T-cell (primary cell): ENCODE measurements at regions not wholly inside any gene's neighbourhood (a gene's known extent, or its start where the extent isn't known, plus 50 kb on each side); places are given as distances from the start of the nearest gene placed in this dataset.

ENCODE experiments used
- ATAC-seq, 4 experiments: fragments of 200-7000 bp in 3 of 4; fragments of 150-1000 bp in 1 of 4; cut with Tn5 transposase; replicated peaks in 1 of 4; 1 replicate in 3 of 4; 2 replicates in 1 of 4; pipeline ENCODE4 v1.10.0; 2021; ENCODE audit warnings: moderate library complexity in 3 of 4, mild to moderate bottlenecking in 2 of 4, moderate number of reproducible peaks in 1 of 4
- CTCF ChIA-PET, 2 donors: fragments of 300-600 bp; sonication (Branson Sonifier 250); formaldehyde crosslinking; loops; one replicate each; lab custom pipeline; 2022; ENCODE audit warnings: antibody characterized with exemption in 2 of 2; lab: Charles Lee
- POLR2A ChIA-PET, 2 donors: fragments of 300-600 bp; sonication (Branson Sonifier 250); formaldehyde crosslinking; loops; one replicate each; lab custom pipeline; 2022; ENCODE audit warnings: antibody characterized with exemption in 2 of 2; lab: Charles Lee
- DNase-seq, 35 experiments: peaks; one replicate each; pipeline versions ENCODE4 v3.0.0 to v3.0.0-alpha.2; 2013 to 2023
- H3K27ac ChIP-seq: one replicate; pipeline ENCODE4 v1.5.1; 2013; ENCODE audit warnings: low read length
- H3K27me3 ChIP-seq, 2 experiments: replicated peaks in 1 of 2; 1 replicate in 1 of 2; 2 replicates in 1 of 2; pipeline versions ENCODE4 v1.6.1 to v1.7.0; 2013; ENCODE audit warnings: low read length in 1 of 2, mixed read lengths in 1 of 2; ENCODE audit not compliant: control insufficient read depth in 2 of 2, insufficient read depth in 2 of 2; ENCODE audit errors: extremely low read depth in 1 of 2
- H3K36me3 ChIP-seq, 2 donors: 1 replicate in 1 of 2; 2 replicates in 1 of 2; pipeline versions ENCODE4 v1.6.1 to v1.7.0; 2013; ENCODE audit warnings: low read length in 1 of 2; ENCODE audit not compliant: control insufficient read depth in 2 of 2, insufficient read depth in 1 of 2; ENCODE audit errors: extremely low read depth in 1 of 2
- H3K4me1 ChIP-seq, 2 experiments: 1 replicate in 1 of 2; 2 replicates in 1 of 2; pipeline versions ENCODE4 v1.6.1 to v1.7.0; 2013; ENCODE audit warnings: low read length in 2 of 2, mixed read lengths in 1 of 2; ENCODE audit not compliant: insufficient read depth in 2 of 2, control insufficient read depth in 1 of 2; ENCODE audit errors: extremely low read depth in 1 of 2
- H3K4me3 ChIP-seq, 2 donors: 1 replicate in 1 of 2; 2 replicates in 1 of 2; pipeline versions ENCODE4 v1.5.1 to v1.7.0; 2013; ENCODE audit warnings: mild to moderate bottlenecking in 2 of 2, low read length in 1 of 2, moderate library complexity in 1 of 2; ENCODE audit not compliant: control insufficient read depth in 1 of 2; ENCODE audit errors: extremely low read depth in 1 of 2
- H3K9me3 ChIP-seq: 2 replicates; pipeline ENCODE4 v1.7.0; 2013
- H3K27ac Mint-ChIP-seq, 2 donors: one replicate each; pipeline ENCODE4 v1.8.0; 2020 to 2021; ENCODE audit warnings: mild to moderate bottlenecking in 2 of 2, mixed read lengths in 2 of 2
- H3K27me3 Mint-ChIP-seq, 2 donors: one replicate each; pipeline ENCODE4 v1.8.0; 2021 to 2022; ENCODE audit warnings: mixed read lengths in 2 of 2
- H3K36me3 Mint-ChIP-seq: one replicate; pipeline ENCODE4 v1.8.0; 2021; ENCODE audit warnings: mixed read lengths
- H3K4me1 Mint-ChIP-seq, 3 donors: one replicate each; pipeline ENCODE4 v1.8.0; 2020 to 2022; ENCODE audit warnings: mixed read lengths in 3 of 3, mild to moderate bottlenecking in 1 of 3
- H3K4me3 Mint-ChIP-seq, 3 donors: one replicate each; pipeline ENCODE4 v1.8.0; 2020 to 2022; ENCODE audit warnings: mild to moderate bottlenecking in 3 of 3, mixed read lengths in 3 of 3, moderate library complexity in 3 of 3
- H3K9me3 Mint-ChIP-seq, 3 donors: one replicate each; pipeline ENCODE4 v1.8.0; 2020 to 2022; ENCODE audit warnings: mixed read lengths in 3 of 3
- WGBS: methylation state at CpG from one replicate; pipeline ENCODE4 v1.1.5; 2013; ENCODE audit warnings: missing lambda C conversion rate; ENCODE audit not compliant: insufficient coverage; 5-methylcytosine and 5-hydroxymethylcytosine counted together

GRCh38 chr10:111877258-111877657 lies 306.3 kb downstream of the GPAM start:
- Histone ChIP-seq H3K4me3 (no peak overlapping the region), H3K27ac (no peak overlapping the region), H3K36me3 (no peaks in the 10 kb centered on the region), H3K9me3 (no peaks in the 10 kb centered on the region), H3K4me1 (no peaks in the 10 kb centered on the region), H3K27me3 (no peaks in the 10 kb centered on the region)
- H3K9me3 Mint-ChIP-seq: peaks cover 4 to 5% (median 5%) of the 10 kb centered on the region in 3 donors
- 42% methylated on average over 2 of the region's 3 CpGs for WGBS
- no peak for DNase-seq
- H3K36me3 Mint-ChIP-seq: no peaks in the 10 kb centered on the region
- no peak overlapping the region for H3K27ac Mint-ChIP-seq
- peaks cover 0 to 2% of the 10 kb centered on the region in 2 donors for H3K27me3 Mint-ChIP-seq
- no peak for ATAC-seq
- POLR2A ChIA-PET: no interaction called here
- no peak overlapping the region for H3K4me3 Mint-ChIP-seq
- no peaks in the 10 kb centered on the region for H3K4me1 Mint-ChIP-seq
- CTCF ChIA-PET: no interaction called here

DNA sequence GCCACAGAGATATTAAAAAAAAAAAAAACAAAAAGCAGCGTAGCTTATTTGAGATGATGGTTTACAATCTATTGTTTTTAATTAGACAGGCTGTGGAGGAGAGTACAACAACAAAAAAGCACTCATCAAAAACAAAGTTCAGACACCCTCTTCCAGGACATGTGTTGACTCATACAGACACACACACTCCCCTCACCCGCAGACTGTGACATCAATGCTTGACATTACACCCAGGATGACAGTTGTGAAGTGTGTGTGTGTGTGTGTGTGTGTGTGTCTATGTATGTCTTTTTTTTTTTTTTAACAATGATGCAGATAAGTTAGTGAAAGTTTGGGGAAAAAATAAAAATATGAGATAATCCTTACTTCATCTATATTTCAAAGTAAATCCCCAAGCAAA lies 303.6 kb downstream of the GPAM start:
- Histone ChIP-seq H3K4me1 (no peaks in the 10 kb centered on the region), H3K9me3 (no peaks in the 10 kb centered on the region), H3K4me3 (no peak overlapping the region), H3K36me3 (no peaks in the 10 kb centered on the region), H3K27me3 (no peaks in the 10 kb centered on the region), H3K27ac (no peak overlapping the region)
- H3K27me3 Mint-ChIP-seq: no peaks in the 10 kb centered on the region
- no peak for DNase-seq
- H3K27ac Mint-ChIP-seq: no peak overlapping the region
- ChIA-PET CTCF (interaction anchor here in 1 of 2 donors (0.6 kb wide), 1 partner anchor 11 kb away, joined by 5 read pairs; no protein-coding TSS in a partner anchor), POLR2A (interaction anchor here in 1 of 2 donors (0.6 kb wide), 1 partner anchor 11 kb away, joined by 4 read pairs; no protein-coding TSS in a partner anchor)
- H3K36me3 Mint-ChIP-seq: no peaks in the 10 kb centered on the region
- no peak for ATAC-seq
- H3K4me1 Mint-ChIP-seq: no peaks in the 10 kb centered on the region
- H3K9me3 Mint-ChIP-seq: peaks cover 5 to 7% (median 5%) of the 10 kb centered on the region in 3 donors
- H3K4me3 Mint-ChIP-seq: no peak overlapping the region
- WGBS: no CpG with 5 or more reads among the region's 2 CpGs

DNA sequence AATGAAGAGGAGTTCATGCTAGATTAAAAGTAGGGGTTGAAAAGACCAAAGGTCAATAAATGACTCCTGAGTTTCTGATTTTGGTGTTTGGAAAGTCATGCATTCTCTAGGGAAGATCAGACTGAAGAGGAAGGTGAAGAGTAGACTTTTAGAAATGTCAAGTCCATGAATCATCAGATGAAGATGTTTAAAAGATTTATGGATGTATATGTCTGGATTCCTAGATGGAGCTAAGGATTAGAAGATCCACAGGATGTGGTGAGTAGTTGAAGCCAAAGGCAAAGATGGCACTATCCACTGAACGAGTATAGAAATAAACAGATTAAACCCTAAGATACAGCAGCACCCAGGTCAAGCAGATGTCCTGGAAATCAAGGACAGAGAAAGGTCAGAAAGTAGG lies 298.5 kb downstream of the GPAM start:
- Mint-ChIP-seq H3K27me3 (peaks cover 0 to 7% of the 10 kb centered on the region in 2 donors), H3K36me3 (no peaks in the 10 kb centered on the region), H3K4me1 (no peaks in the 10 kb centered on the region), H3K27ac (no peak overlapping the region), H3K9me3 (peaks cover 5 to 15% (median 6%) of the 10 kb centered on the region in 3 donors), H3K4me3 (no peak overlapping the region)
- no peaks in the 10 kb centered on the region for H3K27me3 ChIP-seq
- H3K9me3 ChIP-seq: no peaks in the 10 kb centered on the region
- no peaks in the 10 kb centered on the region for H3K36me3 ChIP-seq
- DNase-seq (no peak), ATAC-seq (no peak)
- H3K4me3 ChIP-seq: no peak overlapping the region
- no peak overlapping the region for H3K27ac ChIP-seq
- H3K4me1 ChIP-seq: no peaks in the 10 kb centered on the region
- ChIA-PET CTCF (no interaction called here), POLR2A (no interaction called here)
- WGBS: no CpG with 5 or more reads among the region's 1 CpG

DNA sequence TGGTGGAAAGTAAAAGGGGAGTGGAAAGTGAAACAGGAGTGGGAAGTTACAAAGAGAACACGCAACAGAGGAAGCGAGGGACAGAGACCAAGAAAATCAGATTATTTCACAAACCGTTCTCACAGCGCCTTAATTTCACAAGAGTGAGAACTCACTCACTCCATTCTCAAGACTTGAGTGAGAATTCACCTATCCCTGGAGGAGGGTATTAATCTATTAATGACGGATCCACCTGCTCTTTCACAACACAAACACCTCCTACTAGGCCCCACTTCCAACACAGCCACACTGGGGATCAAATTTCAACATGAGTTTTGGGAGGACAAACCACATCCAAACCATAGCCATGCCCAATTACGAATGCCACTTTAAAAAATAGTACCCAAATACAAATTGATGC lies 297.6 kb downstream of the GPAM start:
- DNase-seq: no peak
- Histone ChIP-seq H3K4me3 (no peak overlapping the region), H3K4me1 (no peaks in the 10 kb centered on the region), H3K27me3 (no peaks in the 10 kb centered on the region), H3K27ac (no peak overlapping the region), H3K9me3 (no peaks in the 10 kb centered on the region), H3K36me3 (no peaks in the 10 kb centered on the region)
- peaks cover 5 to 15% (median 6%) of the 10 kb centered on the region in 3 donors for H3K9me3 Mint-ChIP-seq
- peaks cover 0 to 7% of the 10 kb centered on the region in 2 donors for H3K27me3 Mint-ChIP-seq
- no peak overlapping the region for H3K27ac Mint-ChIP-seq
- CTCF ChIA-PET: no interaction called here
- no peaks in the 10 kb centered on the region for H3K4me1 Mint-ChIP-seq
- 67% methylated on average over 1 of the region's 6 CpGs for WGBS
- no peak for ATAC-seq
- H3K36me3 Mint-ChIP-seq: no peaks in the 10 kb centered on the region
- POLR2A ChIA-PET: no interaction called here
- no peak overlapping the region for H3K4me3 Mint-ChIP-seq

GRCh38 chr10:111887266-111887665 lies 296.3 kb downstream of the GPAM start:
- H3K36me3 ChIP-seq: no peaks in the 10 kb centered on the region
- WGBS: no CpG with 5 or more reads among the region's 2 CpGs

DNA sequence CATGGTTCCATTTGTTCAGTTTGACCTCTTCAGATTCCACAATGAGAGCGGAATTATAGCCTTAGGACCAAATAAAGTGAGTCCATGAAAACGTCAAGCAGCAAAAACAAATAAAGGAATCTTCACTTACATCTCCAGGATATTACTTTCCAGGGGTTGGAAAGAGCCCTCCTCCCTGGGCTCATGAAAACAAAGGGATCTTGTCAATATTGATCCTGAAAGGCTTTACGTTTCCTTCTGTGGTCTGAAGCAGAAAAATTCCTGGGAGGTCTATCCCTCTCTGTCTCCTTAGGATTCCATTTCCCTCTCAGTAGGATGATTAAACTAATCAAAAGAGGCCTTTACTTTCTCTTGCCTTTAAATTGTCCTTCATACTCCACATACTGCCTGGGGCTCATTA lies 293.5 kb downstream of the GPAM start:
- Histone ChIP-seq H3K9me3 (no peaks in the 10 kb centered on the region), H3K4me3 (no peak overlapping the region), H3K27ac (no peak overlapping the region), H3K4me1 (no peaks in the 10 kb centered on the region), H3K36me3 (no peaks in the 10 kb centered on the region), H3K27me3 (no peaks in the 10 kb centered on the region)
- DNase-seq: no peak
- no peaks in the 10 kb centered on the region for H3K4me1 Mint-ChIP-seq
- no peak overlapping the region for H3K27ac Mint-ChIP-seq
- no peak overlapping the region for H3K4me3 Mint-ChIP-seq
- 100% methylated on average over 1 of the region's 3 CpGs for WGBS
- peaks cover 5 to 12% (median 6%) of the 10 kb centered on the region in 3 donors for H3K9me3 Mint-ChIP-seq
- ChIA-PET CTCF (no interaction called here), POLR2A (no interaction called here)
- H3K27me3 Mint-ChIP-seq: peaks cover 0 to 7% of the 10 kb centered on the region in 2 donors
- H3K36me3 Mint-ChIP-seq: no peaks in the 10 kb centered on the region
- ATAC-seq: no peak

More at GRCh38 chr10:111887266-111887665, 296.3 kb downstream of the GPAM start:
- H3K27ac Mint-ChIP-seq: no peak overlapping the region
- no peak overlapping the region for H3K4me3 Mint-ChIP-seq
- peaks cover 0 to 7% of the 10 kb centered on the region in 2 donors for H3K27me3 Mint-ChIP-seq
- POLR2A ChIA-PET: no interaction called here
- DNase-seq (no peak), ATAC-seq (no peak)
- H3K27me3 ChIP-seq: no peaks in the 10 kb centered on the region
- H3K4me1 ChIP-seq: no peaks in the 10 kb centered on the region
- H3K9me3 Mint-ChIP-seq: peaks cover 5 to 15% (median 6%) of the 10 kb centered on the region in 3 donors
- no peaks in the 10 kb centered on the region for H3K9me3 ChIP-seq
- CTCF ChIA-PET: no interaction called here
- no peaks in the 10 kb centered on the region for H3K36me3 Mint-ChIP-seq
- H3K4me1 Mint-ChIP-seq: no peaks in the 10 kb centered on the region
- no peak overlapping the region for H3K4me3 ChIP-seq
- no peak overlapping the region for H3K27ac ChIP-seq

DNA sequence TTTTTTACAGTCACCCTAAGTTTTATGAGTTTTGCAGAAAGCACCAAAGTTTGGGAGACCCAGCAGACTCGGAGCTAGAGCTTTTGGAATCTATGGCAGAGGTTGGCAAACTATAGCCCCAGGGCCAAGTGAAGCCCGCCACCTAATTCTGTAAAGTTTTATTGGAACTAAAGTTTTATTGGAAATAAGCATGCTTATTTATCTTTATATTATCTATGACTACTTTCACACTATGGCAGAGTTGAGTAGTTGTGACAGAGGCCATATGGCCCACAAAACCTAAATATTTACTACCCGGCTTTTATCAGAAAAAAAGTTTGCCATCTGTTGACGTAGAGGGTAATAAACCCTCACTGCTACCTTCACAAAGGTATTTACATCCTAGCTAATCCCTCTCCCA lies 267.6 kb downstream of the GPAM start:
- no peaks in the 10 kb centered on the region for H3K36me3 Mint-ChIP-seq
- ATAC-seq (no peak), DNase-seq (no peak)
- Histone ChIP-seq H3K4me3 (no peak overlapping the region), H3K27me3 (no peaks in the 10 kb centered on the region), H3K4me1 (no peaks in the 10 kb centered on the region), H3K36me3 (no peaks in the 10 kb centered on the region), H3K27ac (no peak overlapping the region), H3K9me3 (no peaks in the 10 kb centered on the region)
- H3K4me1 Mint-ChIP-seq: no peaks in the 10 kb centered on the region
- H3K9me3 Mint-ChIP-seq: no peaks in the 10 kb centered on the region
- CTCF ChIA-PET: interaction anchor here in 1 of 2 donors (0.6 kb wide), 1 partner anchor 23 kb away, joined by 4 read pairs; no protein-coding TSS in a partner anchor
- H3K27me3 Mint-ChIP-seq: peaks cover 2 to 3% of the 10 kb centered on the region in 2 donors
- POLR2A ChIA-PET: no interaction called here
- no peak overlapping the region for H3K27ac Mint-ChIP-seq
- H3K4me3 Mint-ChIP-seq: no peak overlapping the region
- WGBS: 40% methylated on average over 1 of the region's 4 CpGs
